Panc1 (cell line): ENCODE measurements at regions not wholly inside any gene's neighbourhood (a gene's known extent, or its start where the extent isn't known, plus 50 kb on each side); places are given as distances from the start of the nearest gene placed in this dataset.

Experiments
- ATAC-seq: fragments of 200-7000 bp; cut with Tn5 transposase; 2 replicates; pipeline ENCODE4 v1.9.1; 2020; ENCODE audit warnings: mild to moderate bottlenecking, moderate library complexity
- BruUV-seq: library from RNA; stranded (reverse); fragments of 400-500 nt; replicated peaks from 2 replicates; lab custom pipeline; 2021; lab: Mats Ljungman, UMichigan
- CTCF ChIA-PET: fragments of 300-600 bp; sonication (Branson Sonifier 250); formaldehyde crosslinking; loops from one replicate; lab custom pipeline; 2022; ENCODE audit warnings: antibody characterized with exemption; lab: Charles Lee
- POLR2A ChIA-PET: fragments of 300-600 bp; sonication (Branson Sonifier 250); formaldehyde crosslinking; loops from one replicate; lab custom pipeline; 2022; ENCODE audit warnings: antibody characterized with exemption; lab: Charles Lee
- DNase-seq: peaks from one replicate; pipeline ENCODE4 v3.0.0-alpha.2; 2010; ENCODE audit warnings: low read depth, low spot score
- H3K27ac ChIP-seq: 2 replicates; pipeline ENCODE4 v1.5.1; 2011; ENCODE audit warnings: mild to moderate bottlenecking, low read length, inconsistent platforms
- H3K27me3 ChIP-seq: fragments of 200-500 bp; sonication (Bioruptor generic); 2 replicates; pipeline ENCODE4 v1.6.0; 2014; ENCODE audit warnings: low read length, inconsistent platforms; ENCODE audit not compliant: control insufficient read depth, insufficient read depth
- H3K36me3 ChIP-seq: fragments of 200-500 bp; sonication (Bioruptor generic); 2 replicates; pipeline ENCODE4 v1.5.1; 2014; ENCODE audit warnings: inconsistent platforms, mild to moderate bottlenecking, low read length, moderate library complexity; ENCODE audit not compliant: control insufficient read depth, insufficient read depth
- H3K4me1 ChIP-seq: 2 replicates; pipeline ENCODE4 v1.5.1; 2011; ENCODE audit warnings: inconsistent platforms, mild to moderate bottlenecking, low read length, moderate library complexity; ENCODE audit not compliant: control insufficient read depth, insufficient read depth
- H3K4me3 ChIP-seq, 2 experiments: 2 replicates each; pipeline ENCODE4 v1.5.1; 2011 to 2012; ENCODE audit warnings: low read depth in 2 of 2, low read length in 2 of 2, mild to moderate bottlenecking in 2 of 2, inconsistent platforms in 1 of 2, moderate library complexity in 1 of 2
- H3K9me3 ChIP-seq: fragments of 200-500 bp; sonication (Bioruptor generic); 2 replicates; pipeline ENCODE4 v1.5.1; 2014; ENCODE audit warnings: low read depth, mild to moderate bottlenecking, inconsistent platforms, low read length, moderate library complexity; ENCODE audit not compliant: control insufficient read depth, insufficient read depth
- CTCF ChIP-seq: fragments of 450-650 bp; IDR thresholded peaks from 2 replicates; pipeline ENCODE4 v1.5.1; 2017; ENCODE audit warnings: mild to moderate bottlenecking
- POLR2AphosphoS5 ChIP-seq: IDR thresholded peaks from 2 replicates; pipeline ENCODE4 v1.6.1; 2012; ENCODE audit warnings: mild to moderate bottlenecking, low read depth, low read length, moderate library complexity
- REST ChIP-seq, 2 experiments: IDR thresholded peaks; 2 replicates each; pipeline ENCODE4 v1.6.1; 2011 to 2012; ENCODE audit warnings: low read depth in 2 of 2, control low read depth in 1 of 2, low read length in 1 of 2, mild to moderate bottlenecking in 1 of 2, moderate library complexity in 1 of 2; ENCODE audit not compliant: insufficient read depth in 1 of 2
- SIN3A ChIP-seq: IDR thresholded peaks from 2 replicates; pipeline ENCODE4 v1.6.1; 2012; ENCODE audit warnings: low read depth, mild to moderate bottlenecking, low read length, moderate library complexity, borderline replicate concordance; ENCODE audit not compliant: insufficient read depth
- TCF7L2 ChIP-seq: IDR thresholded peaks from 2 replicates; pipeline ENCODE4 v1.6.1; 2011; ENCODE audit warnings: mild to moderate bottlenecking, low read depth, low read length, inconsistent platforms
- in situ Hi-C: cut with HindIII; loops from 2 replicates; pipeline ENCODE4 v1.10.0; 2016; ENCODE audit warnings: low sequenced_read_pairs, low pct_unique_long_range_greater_than_20kb
- intact Hi-C: fragments of 100-400 bp; cut with micrococcal nuclease; formaldehyde crosslinking; loops from one replicate; pipeline ENCODE4 v1.10.0; 2022; ENCODE audit not compliant: unreplicated experiment

- Histone ChIP-seq H3K4me1 (no peaks in the 10 kb centered on the region), H3K9me3 (no peaks in the 10 kb centered on the region), H3K4me3 (no peak overlapping the region), H3K27me3 (no peaks in the 10 kb centered on the region; the same call in 1 of the 2 replicates), H3K36me3 (no peaks in the 10 kb centered on the region), H3K27ac (no peak overlapping the region)
- ChIA-PET POLR2A (no interaction called here), CTCF (no interaction called here)
- intact Hi-C loops = loop anchor here (10.0 kb wide), 1 partner anchor 106 kb away; no protein-coding TSS in a partner anchor
- DNase-seq (no peak), ATAC-seq (no peak)
- in situ Hi-C loops = no loop called here
- no peak for TF ChIP-seq POLR2AphosphoS5
- no peak for TF ChIP-seq SIN3A
- no peak for TF ChIP-seq REST (IDR thresholded peaks at IDR 0.05; ENCODE audit: insufficient read depth in 1 of 2, low read depth in 2 of 2, low read length in 1 of 2)
- no peak for TF ChIP-seq TCF7L2
- TF ChIP-seq CTCF = no peak
- no TSS peak for BruUV-seq
These were observed 311.7 kb upstream of the NFE2L3 start for GRCh38 chr7:25840209-25840792.

GRCh38 chr7:25841575-25841974 lies 310.4 kb upstream of the NFE2L3 start:
- in situ Hi-C loops = no loop called here
- intact Hi-C loops = loop anchor here (10.0 kb wide), 1 partner anchor 107 kb away; no protein-coding TSS in a partner anchor
- CTCF ChIA-PET = interaction anchor here (1.7 kb wide), 1 partner anchor 10 kb away, joined by 4 read pairs; no protein-coding TSS in a partner anchor

More at GRCh38 chr7:25841575-25841974, 310.4 kb upstream of the NFE2L3 start:
- H3K27me3 ChIP-seq = no peaks in the 10 kb centered on the region; the same call in 1 of the 2 replicates
- no TSS peak for BruUV-seq
- no peak overlapping the region for H3K27ac ChIP-seq
- H3K4me3 ChIP-seq = no peak overlapping the region
- no peak for TF ChIP-seq POLR2AphosphoS5
- TF ChIP-seq TCF7L2 = no peak
- no peak for TF ChIP-seq CTCF
- no peak for TF ChIP-seq REST (IDR thresholded peaks at IDR 0.05; ENCODE audit: insufficient read depth in 1 of 2, low read depth in 2 of 2, low read length in 1 of 2)
- no peak for TF ChIP-seq SIN3A
- no peak for ATAC-seq
- H3K4me1 ChIP-seq = no peaks in the 10 kb centered on the region
- POLR2A ChIA-PET = no interaction called here
- no peaks in the 10 kb centered on the region for H3K9me3 ChIP-seq
- DNase-seq = no peak
- H3K36me3 ChIP-seq = no peaks in the 10 kb centered on the region
